H9 (cell line): ENCODE measurements at regions not wholly inside any gene's neighbourhood (a gene's known extent, or its start where the extent isn't known, plus 50 kb on each side); places are given as distances from the start of the nearest gene placed in this dataset.

Experiments used
- DNase-seq: peaks from one replicate; pipeline ENCODE4 v3.0.0-alpha.2; 2017
- H2AFZ ChIP-seq: one replicate; pipeline ENCODE4 v1.6.1; 2013; ENCODE audit warnings: mild to moderate bottlenecking, low read length, control low read depth, moderate library complexity
- H2AK5ac ChIP-seq: 2 replicates; pipeline ENCODE4 v1.6.1; 2013; ENCODE audit warnings: low read length, control low read depth, mixed read lengths; ENCODE audit not compliant: insufficient read length
- H2BK120ac ChIP-seq: one replicate; pipeline ENCODE4 v1.6.1; 2013; ENCODE audit warnings: low read depth, mild to moderate bottlenecking, low read length, control low read depth, inconsistent platforms; ENCODE audit not compliant: poor library complexity, severe bottlenecking
- H2BK12ac ChIP-seq: 2 replicates; pipeline ENCODE4 v1.6.1; 2013; ENCODE audit warnings: low read length, control low read depth, mixed read lengths, low read depth; ENCODE audit not compliant: insufficient read length
- H2BK15ac ChIP-seq: 2 replicates; pipeline ENCODE4 v1.6.1; 2013; ENCODE audit warnings: low read depth, low read length, control low read depth
- H2BK20ac ChIP-seq: one replicate; pipeline ENCODE4 v1.6.1; 2013; ENCODE audit warnings: low read depth, mild to moderate bottlenecking, low read length, control low read depth, inconsistent platforms; ENCODE audit not compliant: poor library complexity, severe bottlenecking
- H2BK5ac ChIP-seq: 2 replicates; pipeline ENCODE4 v1.6.1; 2013; ENCODE audit warnings: low read length, control low read depth, mixed read lengths; ENCODE audit not compliant: insufficient read length
- H3K14ac ChIP-seq: 2 replicates; pipeline ENCODE4 v1.6.1; 2013; ENCODE audit warnings: low read length, control low read depth; ENCODE audit not compliant: insufficient read depth
- H3K18ac ChIP-seq: 2 replicates; pipeline ENCODE4 v1.6.1; 2013; ENCODE audit warnings: low read depth, mild to moderate bottlenecking, mixed read lengths, low read length, control low read depth; ENCODE audit not compliant: insufficient read length
- H3K23ac ChIP-seq: 2 replicates; pipeline ENCODE4 v1.6.1; 2013; ENCODE audit warnings: low read length, control low read depth, mixed read lengths, low read depth; ENCODE audit not compliant: insufficient read length
- H3K23me2 ChIP-seq: 2 replicates; pipeline ENCODE4 v1.6.1; 2013; ENCODE audit warnings: low read depth, mild to moderate bottlenecking, mixed read lengths, low read length, control low read depth; ENCODE audit not compliant: insufficient read length, poor library complexity, severe bottlenecking
- H3K27ac ChIP-seq: 2 replicates; pipeline ENCODE4 v1.5.1; 2013; ENCODE audit warnings: low read length, control low read depth, mixed read lengths, low read depth; ENCODE audit not compliant: insufficient read length
- H3K27me3 ChIP-seq: 2 replicates; pipeline ENCODE4 v1.6.1; 2013; ENCODE audit warnings: low read length, control low read depth, inconsistent platforms; ENCODE audit not compliant: insufficient read depth
- H3K4ac ChIP-seq: 2 replicates; pipeline ENCODE4 v1.6.1; 2013; ENCODE audit warnings: low read depth, mild to moderate bottlenecking, control low read depth, inconsistent platforms, low read length, moderate library complexity
- H3K4me1 ChIP-seq: 2 replicates; pipeline ENCODE4 v1.6.1; 2013; ENCODE audit warnings: low read length, control low read depth, inconsistent platforms; ENCODE audit not compliant: insufficient read depth
- H3K4me2 ChIP-seq: 2 replicates; pipeline ENCODE4 v1.6.1; 2013; ENCODE audit warnings: low read length, control low read depth, mixed read lengths; ENCODE audit not compliant: insufficient read length, insufficient read depth
- H3K56ac ChIP-seq: 2 replicates; pipeline ENCODE4 v1.6.1; 2013; ENCODE audit warnings: low read depth, mild to moderate bottlenecking, mixed read lengths, low read length, control low read depth; ENCODE audit not compliant: insufficient read length
- H3K79me1 ChIP-seq: 2 replicates; pipeline ENCODE4 v1.6.1; 2013; ENCODE audit warnings: low read depth, mild to moderate bottlenecking, moderate library complexity, low read length, control low read depth, inconsistent platforms; ENCODE audit not compliant: insufficient read depth, poor library complexity, severe bottlenecking
- H3K79me2 ChIP-seq: 2 replicates; pipeline ENCODE4 v1.6.1; 2013; ENCODE audit warnings: low read length, control low read depth, inconsistent platforms; ENCODE audit not compliant: insufficient read depth
- H3K9ac ChIP-seq: 2 replicates; pipeline ENCODE4 v1.6.1; 2013; ENCODE audit warnings: low read length, control low read depth, mixed read lengths; ENCODE audit not compliant: insufficient read length; ENCODE audit errors: extremely low read depth
- H3K9me3 ChIP-seq: one replicate; pipeline ENCODE4 v1.6.1; 2013; ENCODE audit warnings: low read depth, low read length, inconsistent platforms; ENCODE audit not compliant: control insufficient read depth
- H3T11ph ChIP-seq: one replicate; pipeline ENCODE4 v1.6.1; 2013; ENCODE audit warnings: mild to moderate bottlenecking, low read length, control low read depth, inconsistent platforms
- H4K20me1 ChIP-seq: one replicate; pipeline ENCODE4 v1.6.1; 2013; ENCODE audit not compliant: control insufficient read depth, insufficient read length, insufficient read depth
- H4K5ac ChIP-seq: 2 replicates; pipeline ENCODE4 v1.6.1; 2013; ENCODE audit warnings: low read depth, mild to moderate bottlenecking, mixed read lengths, low read length, control low read depth; ENCODE audit not compliant: insufficient read length
- H4K8ac ChIP-seq: replicated peaks from 2 replicates; pipeline ENCODE4 v1.6.1; 2013; ENCODE audit warnings: low read length, control low read depth, mixed read lengths, low read depth; ENCODE audit not compliant: insufficient read length
- H4K91ac ChIP-seq: 2 replicates; pipeline ENCODE4 v1.6.1; 2013; ENCODE audit warnings: low read depth, mild to moderate bottlenecking, moderate library complexity, mixed read lengths, low read length, control low read depth; ENCODE audit not compliant: insufficient read length
- H3K27ac Mint-ChIP-seq, 3 experiments: 2 replicates in 2 of 3; 3 replicates in 1 of 3; pipeline ENCODE4 v1.8.0; 2020 to 2021; ENCODE audit warnings: mixed read lengths in 3 of 3, mild to moderate bottlenecking in 1 of 3, moderate library complexity in 1 of 3
- H3K27me3 Mint-ChIP-seq: 2 replicates; pipeline ENCODE4 v1.8.0; 2021; ENCODE audit warnings: low read depth, mild to moderate bottlenecking, moderate library complexity, mixed read lengths
- H3K36me3 Mint-ChIP-seq, 3 experiments: 2 replicates in 2 of 3; 3 replicates in 1 of 3; pipeline ENCODE4 v1.8.0; 2020 to 2021; ENCODE audit warnings: low read depth in 3 of 3, mixed read lengths in 3 of 3; ENCODE audit not compliant: insufficient read depth in 1 of 3
- H3K4me1 Mint-ChIP-seq, 2 experiments: 2 replicates each; pipeline ENCODE4 v1.8.0; 2020; ENCODE audit warnings: mixed read lengths in 2 of 2
- H3K4me3 Mint-ChIP-seq, 2 experiments: 2 replicates in 1 of 2; 3 replicates in 1 of 2; pipeline ENCODE4 v1.8.0; 2020 to 2021; ENCODE audit warnings: mild to moderate bottlenecking in 2 of 2, mixed read lengths in 2 of 2, moderate library complexity in 1 of 2
- H3K9me3 Mint-ChIP-seq, 2 experiments: 2 replicates in 1 of 2; 3 replicates in 1 of 2; pipeline ENCODE4 v1.8.0; 2020; ENCODE audit warnings: mild to moderate bottlenecking in 2 of 2, mixed read lengths in 2 of 2, moderate library complexity in 1 of 2
- WGBS: extraction: QIAGEN DNeasy Blood & Tissue Kit; methylation state at CpG from one replicate; pipeline ENCODE4 v1.1.7; 2013; ENCODE audit warnings: missing lambda C conversion rate, low lambda C conversion rate, mixed read lengths; ENCODE audit not compliant: insufficient read length; ENCODE audit errors: extremely low coverage; 5-methylcytosine and 5-hydroxymethylcytosine counted together
- TF ChIP-seq, protein P1 (sequence below): fragments of 200-600 bp; sonication (generic); conservative IDR thresholded peaks from 3 replicates; pipeline ENCODE4 v1.8.0; 2021; ENCODE audit warnings: antibody characterized with exemption, mild to moderate bottlenecking

DNA sequence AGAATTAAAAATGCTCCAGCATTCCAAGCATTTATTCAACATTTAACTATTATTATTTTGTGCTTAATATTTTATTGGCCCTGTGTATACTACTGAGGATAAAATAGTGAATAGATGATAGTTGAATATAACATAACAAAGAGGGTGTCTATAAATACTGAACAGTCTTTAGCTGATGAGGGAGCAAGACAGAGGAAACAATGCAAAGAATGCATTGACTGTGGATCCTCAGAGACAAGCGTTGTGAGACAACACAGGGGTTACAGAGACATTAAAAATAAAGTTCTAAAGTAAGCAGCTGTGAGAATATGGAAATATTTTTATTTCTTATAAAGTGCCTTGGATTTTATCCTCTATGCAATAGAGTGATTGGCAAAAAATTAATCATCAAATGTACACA is 1133.1 kb downstream of the PLA2G4A start:
- H2BK5ac ChIP-seq: no peak overlapping the region
- no peak overlapping the region for H2AFZ ChIP-seq
- no peak for DNase-seq
- H2BK12ac ChIP-seq: no peak overlapping the region
- no peaks in the 10 kb centered on the region for H3K27me3 ChIP-seq
- Mint-ChIP-seq H3K4me1 (peaks cover 2 to 4% of the 10 kb centered on the region in 2 experiments), H3K4me3 (no peak overlapping the region), H3K9me3 (no peaks in the 10 kb centered on the region), H3K27me3 (no peaks in the 10 kb centered on the region), H3K36me3 (no peaks in the 10 kb centered on the region), H3K27ac (no peak overlapping the region; a peak in 2 of 7 replicates)
- H4K8ac ChIP-seq: no peak overlapping the region
- H4K91ac ChIP-seq: no peak overlapping the region
- H2AK5ac ChIP-seq: no peak overlapping the region
- H3T11ph ChIP-seq: no peak overlapping the region
- H3K4ac ChIP-seq: no peak overlapping the region
- H3K56ac ChIP-seq: no peak overlapping the region
- H3K23ac ChIP-seq: no peak overlapping the region
- WGBS: no CpG with 5 or more reads among the region's 1 CpG
- no peak overlapping the region for H3K18ac ChIP-seq
- no peak overlapping the region for H2BK20ac ChIP-seq
- no peaks in the 10 kb centered on the region for H4K20me1 ChIP-seq
- no peak overlapping the region for H3K27ac ChIP-seq
- no peak overlapping the region for H2BK15ac ChIP-seq
- no peaks in the 10 kb centered on the region for H3K79me2 ChIP-seq
- no peak overlapping the region for H4K5ac ChIP-seq
- TF ChIP-seq, protein P1, sequence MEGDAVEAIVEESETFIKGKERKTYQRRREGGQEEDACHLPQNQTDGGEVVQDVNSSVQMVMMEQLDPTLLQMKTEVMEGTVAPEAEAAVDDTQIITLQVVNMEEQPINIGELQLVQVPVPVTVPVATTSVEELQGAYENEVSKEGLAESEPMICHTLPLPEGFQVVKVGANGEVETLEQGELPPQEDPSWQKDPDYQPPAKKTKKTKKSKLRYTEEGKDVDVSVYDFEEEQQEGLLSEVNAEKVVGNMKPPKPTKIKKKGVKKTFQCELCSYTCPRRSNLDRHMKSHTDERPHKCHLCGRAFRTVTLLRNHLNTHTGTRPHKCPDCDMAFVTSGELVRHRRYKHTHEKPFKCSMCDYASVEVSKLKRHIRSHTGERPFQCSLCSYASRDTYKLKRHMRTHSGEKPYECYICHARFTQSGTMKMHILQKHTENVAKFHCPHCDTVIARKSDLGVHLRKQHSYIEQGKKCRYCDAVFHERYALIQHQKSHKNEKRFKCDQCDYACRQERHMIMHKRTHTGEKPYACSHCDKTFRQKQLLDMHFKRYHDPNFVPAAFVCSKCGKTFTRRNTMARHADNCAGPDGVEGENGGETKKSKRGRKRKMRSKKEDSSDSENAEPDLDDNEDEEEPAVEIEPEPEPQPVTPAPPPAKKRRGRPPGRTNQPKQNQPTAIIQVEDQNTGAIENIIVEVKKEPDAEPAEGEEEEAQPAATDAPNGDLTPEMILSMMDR: no peak
- no peak overlapping the region for H3K4me2 ChIP-seq
- no peak overlapping the region for H3K14ac ChIP-seq
- no peaks in the 10 kb centered on the region for H3K9me3 ChIP-seq
- H2BK120ac ChIP-seq: no peak overlapping the region
- no peak overlapping the region for H3K9ac ChIP-seq
- H3K4me1 ChIP-seq: no peaks in the 10 kb centered on the region
- no peaks in the 10 kb centered on the region for H3K23me2 ChIP-seq
- no peaks in the 10 kb centered on the region for H3K79me1 ChIP-seq
